H9 (cell line): ENCODE measurements at regions not wholly inside any gene's neighbourhood (a gene's known extent, or its start where the extent isn't known, plus 50 kb on each side); places are given as distances from the start of the nearest gene placed in this dataset.

Experiments used
- DNase-seq: peaks from one replicate; pipeline ENCODE4 v3.0.0-alpha.2; 2017
- H2AFZ ChIP-seq: one replicate; pipeline ENCODE4 v1.6.1; 2013; ENCODE audit warnings: mild to moderate bottlenecking, low read length, control low read depth, moderate library complexity
- H2AK5ac ChIP-seq: 2 replicates; pipeline ENCODE4 v1.6.1; 2013; ENCODE audit warnings: low read length, control low read depth, mixed read lengths; ENCODE audit not compliant: insufficient read length
- H2BK120ac ChIP-seq: one replicate; pipeline ENCODE4 v1.6.1; 2013; ENCODE audit warnings: low read depth, mild to moderate bottlenecking, low read length, control low read depth, inconsistent platforms; ENCODE audit not compliant: poor library complexity, severe bottlenecking
- H2BK12ac ChIP-seq: 2 replicates; pipeline ENCODE4 v1.6.1; 2013; ENCODE audit warnings: low read length, control low read depth, mixed read lengths, low read depth; ENCODE audit not compliant: insufficient read length
- H2BK15ac ChIP-seq: 2 replicates; pipeline ENCODE4 v1.6.1; 2013; ENCODE audit warnings: low read depth, low read length, control low read depth
- H2BK20ac ChIP-seq: one replicate; pipeline ENCODE4 v1.6.1; 2013; ENCODE audit warnings: low read depth, mild to moderate bottlenecking, low read length, control low read depth, inconsistent platforms; ENCODE audit not compliant: poor library complexity, severe bottlenecking
- H2BK5ac ChIP-seq: 2 replicates; pipeline ENCODE4 v1.6.1; 2013; ENCODE audit warnings: low read length, control low read depth, mixed read lengths; ENCODE audit not compliant: insufficient read length
- H3K14ac ChIP-seq: 2 replicates; pipeline ENCODE4 v1.6.1; 2013; ENCODE audit warnings: low read length, control low read depth; ENCODE audit not compliant: insufficient read depth
- H3K18ac ChIP-seq: 2 replicates; pipeline ENCODE4 v1.6.1; 2013; ENCODE audit warnings: low read depth, mild to moderate bottlenecking, mixed read lengths, low read length, control low read depth; ENCODE audit not compliant: insufficient read length
- H3K23ac ChIP-seq: 2 replicates; pipeline ENCODE4 v1.6.1; 2013; ENCODE audit warnings: low read length, control low read depth, mixed read lengths, low read depth; ENCODE audit not compliant: insufficient read length
- H3K23me2 ChIP-seq: 2 replicates; pipeline ENCODE4 v1.6.1; 2013; ENCODE audit warnings: low read depth, mild to moderate bottlenecking, mixed read lengths, low read length, control low read depth; ENCODE audit not compliant: insufficient read length, poor library complexity, severe bottlenecking
- H3K27ac ChIP-seq: 2 replicates; pipeline ENCODE4 v1.5.1; 2013; ENCODE audit warnings: low read length, control low read depth, mixed read lengths, low read depth; ENCODE audit not compliant: insufficient read length
- H3K27me3 ChIP-seq: 2 replicates; pipeline ENCODE4 v1.6.1; 2013; ENCODE audit warnings: low read length, control low read depth, inconsistent platforms; ENCODE audit not compliant: insufficient read depth
- H3K4ac ChIP-seq: 2 replicates; pipeline ENCODE4 v1.6.1; 2013; ENCODE audit warnings: low read depth, mild to moderate bottlenecking, control low read depth, inconsistent platforms, low read length, moderate library complexity
- H3K4me1 ChIP-seq: 2 replicates; pipeline ENCODE4 v1.6.1; 2013; ENCODE audit warnings: low read length, control low read depth, inconsistent platforms; ENCODE audit not compliant: insufficient read depth
- H3K4me2 ChIP-seq: 2 replicates; pipeline ENCODE4 v1.6.1; 2013; ENCODE audit warnings: low read length, control low read depth, mixed read lengths; ENCODE audit not compliant: insufficient read length, insufficient read depth
- H3K56ac ChIP-seq: 2 replicates; pipeline ENCODE4 v1.6.1; 2013; ENCODE audit warnings: low read depth, mild to moderate bottlenecking, mixed read lengths, low read length, control low read depth; ENCODE audit not compliant: insufficient read length
- H3K79me1 ChIP-seq: 2 replicates; pipeline ENCODE4 v1.6.1; 2013; ENCODE audit warnings: low read depth, mild to moderate bottlenecking, moderate library complexity, low read length, control low read depth, inconsistent platforms; ENCODE audit not compliant: insufficient read depth, poor library complexity, severe bottlenecking
- H3K79me2 ChIP-seq: 2 replicates; pipeline ENCODE4 v1.6.1; 2013; ENCODE audit warnings: low read length, control low read depth, inconsistent platforms; ENCODE audit not compliant: insufficient read depth
- H3K9ac ChIP-seq: 2 replicates; pipeline ENCODE4 v1.6.1; 2013; ENCODE audit warnings: low read length, control low read depth, mixed read lengths; ENCODE audit not compliant: insufficient read length; ENCODE audit errors: extremely low read depth
- H3K9me3 ChIP-seq: one replicate; pipeline ENCODE4 v1.6.1; 2013; ENCODE audit warnings: low read depth, low read length, inconsistent platforms; ENCODE audit not compliant: control insufficient read depth
- H3T11ph ChIP-seq: one replicate; pipeline ENCODE4 v1.6.1; 2013; ENCODE audit warnings: mild to moderate bottlenecking, low read length, control low read depth, inconsistent platforms
- H4K20me1 ChIP-seq: one replicate; pipeline ENCODE4 v1.6.1; 2013; ENCODE audit not compliant: control insufficient read depth, insufficient read length, insufficient read depth
- H4K5ac ChIP-seq: 2 replicates; pipeline ENCODE4 v1.6.1; 2013; ENCODE audit warnings: low read depth, mild to moderate bottlenecking, mixed read lengths, low read length, control low read depth; ENCODE audit not compliant: insufficient read length
- H4K8ac ChIP-seq: replicated peaks from 2 replicates; pipeline ENCODE4 v1.6.1; 2013; ENCODE audit warnings: low read length, control low read depth, mixed read lengths, low read depth; ENCODE audit not compliant: insufficient read length
- H4K91ac ChIP-seq: 2 replicates; pipeline ENCODE4 v1.6.1; 2013; ENCODE audit warnings: low read depth, mild to moderate bottlenecking, moderate library complexity, mixed read lengths, low read length, control low read depth; ENCODE audit not compliant: insufficient read length
- H3K27ac Mint-ChIP-seq, 3 experiments: 2 replicates in 2 of 3; 3 replicates in 1 of 3; pipeline ENCODE4 v1.8.0; 2020 to 2021; ENCODE audit warnings: mixed read lengths in 3 of 3, mild to moderate bottlenecking in 1 of 3, moderate library complexity in 1 of 3
- H3K27me3 Mint-ChIP-seq: 2 replicates; pipeline ENCODE4 v1.8.0; 2021; ENCODE audit warnings: low read depth, mild to moderate bottlenecking, moderate library complexity, mixed read lengths
- H3K36me3 Mint-ChIP-seq, 3 experiments: 2 replicates in 2 of 3; 3 replicates in 1 of 3; pipeline ENCODE4 v1.8.0; 2020 to 2021; ENCODE audit warnings: low read depth in 3 of 3, mixed read lengths in 3 of 3; ENCODE audit not compliant: insufficient read depth in 1 of 3
- H3K4me1 Mint-ChIP-seq, 2 experiments: 2 replicates each; pipeline ENCODE4 v1.8.0; 2020; ENCODE audit warnings: mixed read lengths in 2 of 2
- H3K4me3 Mint-ChIP-seq, 2 experiments: 2 replicates in 1 of 2; 3 replicates in 1 of 2; pipeline ENCODE4 v1.8.0; 2020 to 2021; ENCODE audit warnings: mild to moderate bottlenecking in 2 of 2, mixed read lengths in 2 of 2, moderate library complexity in 1 of 2
- H3K9me3 Mint-ChIP-seq, 2 experiments: 2 replicates in 1 of 2; 3 replicates in 1 of 2; pipeline ENCODE4 v1.8.0; 2020; ENCODE audit warnings: mild to moderate bottlenecking in 2 of 2, mixed read lengths in 2 of 2, moderate library complexity in 1 of 2
- WGBS: extraction: QIAGEN DNeasy Blood & Tissue Kit; methylation state at CpG from one replicate; pipeline ENCODE4 v1.1.7; 2013; ENCODE audit warnings: missing lambda C conversion rate, low lambda C conversion rate, mixed read lengths; ENCODE audit not compliant: insufficient read length; ENCODE audit errors: extremely low coverage; 5-methylcytosine and 5-hydroxymethylcytosine counted together
- TF ChIP-seq, protein P1 (sequence below): fragments of 200-600 bp; sonication (generic); conservative IDR thresholded peaks from 3 replicates; pipeline ENCODE4 v1.8.0; 2021; ENCODE audit warnings: antibody characterized with exemption, mild to moderate bottlenecking

- Histone ChIP-seq H3K9me3 (no peaks in the 10 kb centered on the region), H2AFZ (no peak overlapping the region), H2BK120ac (no peak overlapping the region), H3K56ac (no peak overlapping the region), H4K5ac (no peak overlapping the region), H2BK20ac (no peak overlapping the region), H3K79me1 (no peaks in the 10 kb centered on the region), H3K4ac (no peak overlapping the region), H3K14ac (no peak overlapping the region), H3K4me1 (no peaks in the 10 kb centered on the region), H4K91ac (no peak overlapping the region), H2BK15ac (no peak overlapping the region), H2AK5ac (no peak overlapping the region), H3K9ac (no peak overlapping the region), H3K79me2 (no peaks in the 10 kb centered on the region), H4K20me1 (no peaks in the 10 kb centered on the region), H4K8ac (no peak overlapping the region), H2BK12ac (no peak overlapping the region), H3T11ph (no peak overlapping the region), H3K18ac (no peak overlapping the region), H2BK5ac (no peak overlapping the region), H3K27ac (no peak overlapping the region), H3K4me2 (no peak overlapping the region), H3K23me2 (no peaks in the 10 kb centered on the region), H3K27me3 (no peaks in the 10 kb centered on the region), H3K23ac (no peak overlapping the region)
- Mint-ChIP-seq H3K27ac (no peak overlapping the region; a peak in 1 of 7 replicates), H3K4me3 (no peak overlapping the region), H3K4me1 (peaks cover 3 to 5% of the 10 kb centered on the region in 2 experiments), H3K27me3 (peaks cover 4% of the 10 kb centered on the region; the same call in 1 of the 2 replicates), H3K9me3 (no peaks in the 10 kb centered on the region), H3K36me3 (no peaks in the 10 kb centered on the region)
- peak; percentile 5 for DNase-seq
- TF ChIP-seq, protein P1, sequence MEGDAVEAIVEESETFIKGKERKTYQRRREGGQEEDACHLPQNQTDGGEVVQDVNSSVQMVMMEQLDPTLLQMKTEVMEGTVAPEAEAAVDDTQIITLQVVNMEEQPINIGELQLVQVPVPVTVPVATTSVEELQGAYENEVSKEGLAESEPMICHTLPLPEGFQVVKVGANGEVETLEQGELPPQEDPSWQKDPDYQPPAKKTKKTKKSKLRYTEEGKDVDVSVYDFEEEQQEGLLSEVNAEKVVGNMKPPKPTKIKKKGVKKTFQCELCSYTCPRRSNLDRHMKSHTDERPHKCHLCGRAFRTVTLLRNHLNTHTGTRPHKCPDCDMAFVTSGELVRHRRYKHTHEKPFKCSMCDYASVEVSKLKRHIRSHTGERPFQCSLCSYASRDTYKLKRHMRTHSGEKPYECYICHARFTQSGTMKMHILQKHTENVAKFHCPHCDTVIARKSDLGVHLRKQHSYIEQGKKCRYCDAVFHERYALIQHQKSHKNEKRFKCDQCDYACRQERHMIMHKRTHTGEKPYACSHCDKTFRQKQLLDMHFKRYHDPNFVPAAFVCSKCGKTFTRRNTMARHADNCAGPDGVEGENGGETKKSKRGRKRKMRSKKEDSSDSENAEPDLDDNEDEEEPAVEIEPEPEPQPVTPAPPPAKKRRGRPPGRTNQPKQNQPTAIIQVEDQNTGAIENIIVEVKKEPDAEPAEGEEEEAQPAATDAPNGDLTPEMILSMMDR, result no peak
- no CpG with 5 or more reads among the region's 3 CpGs for WGBS
Measured at GRCh38 chr2:128781166-128781565, 462.5 kb upstream of the HS6ST1 start.
